Muscle layer of duodenum (tissue), 2 donors: ENCODE measurements at regions not wholly inside any gene's neighbourhood (a gene's known extent, or its start where the extent isn't known, plus 50 kb on each side); places are given as distances from the start of the nearest gene placed in this dataset.

Experiments
- H3K27ac ChIP-seq: one replicate; pipeline ENCODE4 v1.7.0; 2013; ENCODE audit warnings: mild to moderate bottlenecking, low read length
- H3K27me3 ChIP-seq: one replicate; pipeline ENCODE4 v1.7.0; 2013; ENCODE audit warnings: low read depth, mild to moderate bottlenecking, control low read depth, low read length
- H3K36me3 ChIP-seq, 2 donors: one replicate each; pipeline ENCODE4 v1.7.0; 2013; ENCODE audit warnings: low read length in 2 of 2, control low read depth in 1 of 2, mild to moderate bottlenecking in 1 of 2; ENCODE audit not compliant: insufficient read depth in 2 of 2, control insufficient read depth in 1 of 2
- H3K4me1 ChIP-seq, 2 donors: one replicate each; pipeline ENCODE4 v1.7.0; 2013; ENCODE audit warnings: low read length in 2 of 2, mild to moderate bottlenecking in 2 of 2, control low read depth in 1 of 2, moderate library complexity in 1 of 2; ENCODE audit not compliant: insufficient read depth in 2 of 2, control insufficient read depth in 1 of 2
- H3K4me3 ChIP-seq, 2 donors: one replicate each; pipeline ENCODE4 v1.7.0; 2013; ENCODE audit warnings: low read length in 2 of 2, low read depth in 1 of 2, mild to moderate bottlenecking in 1 of 2
- H3K9me3 ChIP-seq, 2 donors: one replicate each; pipeline ENCODE4 v1.7.0; 2013; ENCODE audit warnings: low read length in 2 of 2, control low read depth in 1 of 2, mild to moderate bottlenecking in 1 of 2; ENCODE audit not compliant: control insufficient read depth in 1 of 2
- donor health status: healthy.

GRCh38 chr18:39489431-39489830, 1923.8 kb upstream of the CELF4 start:
- H3K36me3 ChIP-seq: no peaks in the 10 kb centered on the region
- no peak overlapping the region for H3K4me3 ChIP-seq
- H3K27me3 ChIP-seq: no peaks in the 10 kb centered on the region
- no peak overlapping the region for H3K27ac ChIP-seq
- H3K4me1 ChIP-seq: no peaks in the 10 kb centered on the region
- H3K9me3 ChIP-seq: no peaks in the 10 kb centered on the region

- Histone ChIP-seq H3K4me3 (no peak overlapping the region), H3K9me3 (no peaks in the 10 kb centered on the region), H3K27ac (no peak overlapping the region), H3K36me3 (no peaks in the 10 kb centered on the region), H3K27me3 (no peaks in the 10 kb centered on the region), H3K4me1 (no peaks in the 10 kb centered on the region)
Observed at GRCh38 chr18:39487932-39488331, 1922.3 kb upstream of the CELF4 start.

GRCh38 chr18:39486268-39486667, 1920.7 kb upstream of the CELF4 start:
- Histone ChIP-seq H3K9me3 (no peaks in the 10 kb centered on the region), H3K4me1 (peaks cover 0 to 2% of the 10 kb centered on the region in 2 donors), H3K27ac (no peak overlapping the region), H3K27me3 (no peaks in the 10 kb centered on the region), H3K4me3 (no peak overlapping the region), H3K36me3 (no peaks in the 10 kb centered on the region)

GRCh38 chr18:39485696-39486095, 1920.1 kb upstream of the CELF4 start:
- H3K9me3 ChIP-seq: no peaks in the 10 kb centered on the region
- H3K4me1 ChIP-seq: peaks cover 0 to 8% of the 10 kb centered on the region in 2 donors
- H3K27me3 ChIP-seq: no peaks in the 10 kb centered on the region
- H3K4me3 ChIP-seq: no peak overlapping the region
- no peak overlapping the region for H3K27ac ChIP-seq
- no peaks in the 10 kb centered on the region for H3K36me3 ChIP-seq

- no peaks in the 10 kb centered on the region for H3K27me3 ChIP-seq
- no peak overlapping the region for H3K27ac ChIP-seq
- peaks cover 0 to 12% of the 10 kb centered on the region in 2 donors for H3K4me1 ChIP-seq
- no peak overlapping the region for H3K4me3 ChIP-seq
- no peaks in the 10 kb centered on the region for H3K36me3 ChIP-seq
- no peaks in the 10 kb centered on the region for H3K9me3 ChIP-seq
Observed at GRCh38 chr18:39481281-39481680, 1915.7 kb upstream of the CELF4 start.

- H3K36me3 ChIP-seq: no peaks in the 10 kb centered on the region
- H3K27me3 ChIP-seq: no peaks in the 10 kb centered on the region
- no peak overlapping the region for H3K4me3 ChIP-seq
- no peaks in the 10 kb centered on the region for H3K9me3 ChIP-seq
- H3K27ac ChIP-seq: no peak overlapping the region
- H3K4me1 ChIP-seq: peaks cover 0 to 12% of the 10 kb centered on the region in 2 donors
Observed at GRCh38 chr18:39480494-39481195, 1915.0 kb upstream of the CELF4 start.

- Histone ChIP-seq H3K9me3 (no peaks in the 10 kb centered on the region), H3K4me3 (no peak overlapping the region)
Observed at GRCh38 chr18:39464006-39464405, 1898.4 kb upstream of the CELF4 start.

GRCh38 chr18:39462436-39462835, 1896.8 kb upstream of the CELF4 start:
- Histone ChIP-seq H3K36me3 (no peaks in the 10 kb centered on the region), H3K4me3 (no peak overlapping the region), H3K4me1 (no peaks in the 10 kb centered on the region), H3K9me3 (no peaks in the 10 kb centered on the region), H3K27ac (no peak overlapping the region), H3K27me3 (no peaks in the 10 kb centered on the region)

More at GRCh38 chr18:39464006-39464405, 1898.4 kb upstream of the CELF4 start:
- Histone ChIP-seq H3K27me3 (no peaks in the 10 kb centered on the region), H3K27ac (no peak overlapping the region), H3K36me3 (no peaks in the 10 kb centered on the region), H3K4me1 (no peaks in the 10 kb centered on the region)

GRCh38 chr18:39460136-39460535, 1894.5 kb upstream of the CELF4 start:
- Histone ChIP-seq H3K36me3 (no peaks in the 10 kb centered on the region), H3K4me1 (no peaks in the 10 kb centered on the region), H3K27me3 (no peaks in the 10 kb centered on the region), H3K4me3 (no peak overlapping the region), H3K27ac (no peak overlapping the region), H3K9me3 (no peaks in the 10 kb centered on the region)

- Histone ChIP-seq H3K4me1 (peaks cover 4 to 13% of the 10 kb centered on the region in 2 donors), H3K27ac (no peak overlapping the region), H3K36me3 (no peaks in the 10 kb centered on the region), H3K4me3 (no peak overlapping the region), H3K9me3 (no peaks in the 10 kb centered on the region), H3K27me3 (no peaks in the 10 kb centered on the region)
Observed at GRCh38 chr18:39455285-39455684, 1889.7 kb upstream of the CELF4 start.

- no peak overlapping the region for H3K4me3 ChIP-seq
- no peaks in the 10 kb centered on the region for H3K27me3 ChIP-seq
- H3K36me3 ChIP-seq: no peaks in the 10 kb centered on the region
- H3K9me3 ChIP-seq: no peaks in the 10 kb centered on the region
- H3K4me1 ChIP-seq: peaks cover 4 to 13% of the 10 kb centered on the region in 2 donors
- H3K27ac ChIP-seq: no peak overlapping the region
Observed at GRCh38 chr18:39454866-39455265, 1889.3 kb upstream of the CELF4 start.

- Histone ChIP-seq H3K36me3 (no peaks in the 10 kb centered on the region), H3K27ac (peak overlapping the region; percentile 60), H3K4me3 (peak overlapping the region; percentile 42 to 47), H3K4me1 (peaks cover 4 to 13% of the 10 kb centered on the region in 2 donors), H3K9me3 (no peaks in the 10 kb centered on the region), H3K27me3 (no peaks in the 10 kb centered on the region)
Observed at GRCh38 chr18:39453882-39454281, 1888.3 kb upstream of the CELF4 start.
